ENCODE measurements at regions not wholly inside any gene's neighbourhood (a gene's known extent, or its start where the extent isn't known, plus 50 kb on each side); places are given as distances from the start of the nearest gene placed in this dataset.

DNA sequence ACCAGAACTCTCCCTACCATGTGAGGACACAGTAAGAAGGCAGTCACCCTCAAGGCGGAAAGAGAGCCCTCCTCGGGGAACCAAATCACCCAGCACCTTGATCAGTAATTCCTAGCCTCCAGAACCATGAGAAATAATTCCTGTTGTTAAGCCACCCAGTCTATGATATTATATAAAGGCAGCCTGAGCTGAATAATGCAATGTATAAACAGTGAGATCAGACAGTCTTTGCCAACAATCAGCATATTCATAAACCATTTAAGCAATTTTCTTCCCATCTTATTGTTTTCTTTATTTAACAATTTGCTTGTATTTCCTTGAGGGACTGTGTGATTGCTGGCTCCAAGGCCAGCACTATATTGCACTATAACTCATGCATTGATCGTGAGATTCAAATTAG lies 144.4 kb upstream of the DAPK1 start:
- H3K36me3 ChIP-seq: no peaks in the 10 kb centered on the region
- intact Hi-C loops (cut with DNase I; ENCODE audit: low total_unique reads): loop anchor here (5.0 kb wide), 1 partner anchor 124 kb away; no protein-coding TSS in a partner anchor
- H3K4me1 ChIP-seq: no peaks in the 10 kb centered on the region
- TF ChIP-seq POLR2AphosphoS5 (IDR thresholded peaks at IDR 0.05) (no peak), EP300 (IDR thresholded peaks at IDR 0.05) (no peak), POLR2A (IDR thresholded peaks at IDR 0.05) (no peak)
- TF ChIP-seq, protein P1, sequence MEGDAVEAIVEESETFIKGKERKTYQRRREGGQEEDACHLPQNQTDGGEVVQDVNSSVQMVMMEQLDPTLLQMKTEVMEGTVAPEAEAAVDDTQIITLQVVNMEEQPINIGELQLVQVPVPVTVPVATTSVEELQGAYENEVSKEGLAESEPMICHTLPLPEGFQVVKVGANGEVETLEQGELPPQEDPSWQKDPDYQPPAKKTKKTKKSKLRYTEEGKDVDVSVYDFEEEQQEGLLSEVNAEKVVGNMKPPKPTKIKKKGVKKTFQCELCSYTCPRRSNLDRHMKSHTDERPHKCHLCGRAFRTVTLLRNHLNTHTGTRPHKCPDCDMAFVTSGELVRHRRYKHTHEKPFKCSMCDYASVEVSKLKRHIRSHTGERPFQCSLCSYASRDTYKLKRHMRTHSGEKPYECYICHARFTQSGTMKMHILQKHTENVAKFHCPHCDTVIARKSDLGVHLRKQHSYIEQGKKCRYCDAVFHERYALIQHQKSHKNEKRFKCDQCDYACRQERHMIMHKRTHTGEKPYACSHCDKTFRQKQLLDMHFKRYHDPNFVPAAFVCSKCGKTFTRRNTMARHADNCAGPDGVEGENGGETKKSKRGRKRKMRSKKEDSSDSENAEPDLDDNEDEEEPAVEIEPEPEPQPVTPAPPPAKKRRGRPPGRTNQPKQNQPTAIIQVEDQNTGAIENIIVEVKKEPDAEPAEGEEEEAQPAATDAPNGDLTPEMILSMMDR (IDR thresholded peaks at IDR 0.05): no peak
- no peak for DNase-seq
- peaks cover 0 to 6% (median 3%) of the 10 kb centered on the region in 4 donors for H3K9me3 ChIP-seq
- H3K27ac ChIP-seq: no peak overlapping the region
- no peak overlapping the region for H3K4me3 ChIP-seq
- H3K27me3 ChIP-seq: no peaks in the 10 kb centered on the region
- WGBS, 5 donors: 87 to 93% (median 91%) methylated on average over 3 of the region's 3 CpGs

DNA sequence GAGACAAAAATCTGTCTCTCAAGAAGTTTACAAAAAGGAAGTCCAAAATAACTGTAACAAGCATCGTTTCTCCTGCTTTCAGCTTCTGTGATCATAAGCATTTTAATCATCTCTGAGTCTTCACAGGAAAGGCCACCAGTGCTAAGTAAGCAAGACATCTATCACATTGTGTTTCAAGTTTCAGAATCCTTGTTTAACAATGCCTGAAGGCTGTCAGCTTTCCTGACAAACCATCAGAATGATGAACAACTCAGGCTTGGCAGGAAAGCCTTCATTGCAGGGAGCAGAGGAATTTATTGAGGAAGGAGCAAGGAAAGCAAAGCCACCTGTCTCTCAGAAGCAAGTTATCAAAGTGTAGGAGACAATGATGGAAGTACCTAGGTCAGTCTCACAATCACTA lies 143.5 kb upstream of the DAPK1 start:
- H3K9me3 ChIP-seq: peaks cover 0 to 6% (median 3%) of the 10 kb centered on the region in 4 donors
- H3K36me3 ChIP-seq: no peaks in the 10 kb centered on the region
- DNase-seq: no peak
- H3K27ac ChIP-seq: no peak overlapping the region
- H3K4me1 ChIP-seq: no peaks in the 10 kb centered on the region
- intact Hi-C loops (cut with DNase I; ENCODE audit: low total_unique reads): loop anchor here (5.0 kb wide), 1 partner anchor 123 kb away; no protein-coding TSS in a partner anchor
- no peak overlapping the region for H3K4me3 ChIP-seq
- H3K27me3 ChIP-seq: no peaks in the 10 kb centered on the region
- WGBS, 5 donors: 14 to 48% (median 20%) methylated on average over 1 of the region's 1 CpG
- TF ChIP-seq, protein P1 (IDR thresholded peaks at IDR 0.05): no peak
- TF ChIP-seq POLR2A (IDR thresholded peaks at IDR 0.05): no peak
- no peak for TF ChIP-seq POLR2AphosphoS5 (IDR thresholded peaks at IDR 0.05)
- no peak for TF ChIP-seq EP300 (IDR thresholded peaks at IDR 0.05)

DNA sequence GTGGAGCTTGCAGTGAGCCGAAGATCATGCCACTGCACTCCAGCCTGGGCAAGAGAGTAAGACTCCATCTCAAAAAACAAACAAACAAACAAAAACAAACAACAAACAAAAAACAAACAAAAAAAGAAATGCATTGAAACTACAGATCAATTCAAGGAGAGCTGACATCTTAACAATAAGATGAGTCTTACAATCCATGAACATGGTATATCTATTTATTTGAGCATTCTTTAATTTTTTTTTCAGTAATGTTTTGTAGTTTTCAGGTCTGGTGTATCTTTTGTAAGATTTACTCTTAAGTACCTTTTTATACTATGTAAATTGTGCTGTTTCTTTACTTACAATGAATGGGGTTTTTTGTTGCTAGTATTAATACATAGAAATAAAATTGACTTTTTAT lies 140.1 kb upstream of the DAPK1 start:
- intact Hi-C loops (cut with DNase I; ENCODE audit: low total_unique reads): no loop called here
- Histone ChIP-seq H3K4me3 (no peak overlapping the region), H3K36me3 (no peaks in the 10 kb centered on the region), H3K9me3 (peaks cover 0 to 6% (median 3%) of the 10 kb centered on the region in 4 donors), H3K27me3 (no peaks in the 10 kb centered on the region), H3K4me1 (no peaks in the 10 kb centered on the region), H3K27ac (no peak overlapping the region)
- TF ChIP-seq, protein P1 (IDR thresholded peaks at IDR 0.05): no peak
- no peak for TF ChIP-seq POLR2A (IDR thresholded peaks at IDR 0.05)
- no peak for TF ChIP-seq POLR2AphosphoS5 (IDR thresholded peaks at IDR 0.05)
- TF ChIP-seq EP300 (IDR thresholded peaks at IDR 0.05): no peak
- no peak for DNase-seq
- WGBS, 5 donors: 90 to 100% (median 100%) methylated on average over 1 of the region's 1 CpG

DNA sequence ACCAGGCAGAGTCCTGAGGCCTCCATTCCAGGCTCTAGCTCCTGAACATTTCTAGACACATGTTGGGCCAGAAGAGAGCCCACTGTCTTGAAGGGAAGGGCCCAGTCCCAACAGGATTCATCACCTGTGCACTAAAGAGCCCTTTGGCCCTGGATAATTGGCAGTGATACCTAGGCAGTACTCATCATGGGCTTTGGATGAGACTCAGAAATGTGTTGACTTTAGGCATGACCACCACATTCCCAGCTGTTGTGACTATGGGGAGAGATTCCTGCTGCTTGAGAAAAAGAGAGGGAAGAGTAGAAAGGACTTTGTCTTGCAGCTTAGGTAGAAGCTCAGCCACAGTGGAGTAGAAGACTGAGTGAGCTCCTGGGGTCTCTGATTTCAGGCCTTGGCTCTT lies 138.4 kb upstream of the DAPK1 start:
- no peak overlapping the region for H3K27ac ChIP-seq
- no peaks in the 10 kb centered on the region for H3K4me1 ChIP-seq
- intact Hi-C loops (cut with DNase I; ENCODE audit: low total_unique reads): no loop called here
- no peak overlapping the region for H3K4me3 ChIP-seq
- TF ChIP-seq POLR2AphosphoS5 (IDR thresholded peaks at IDR 0.05) (no peak), EP300 (IDR thresholded peaks at IDR 0.05) (no peak), POLR2A (IDR thresholded peaks at IDR 0.05) (no peak)
- TF ChIP-seq, protein P1 (IDR thresholded peaks at IDR 0.05): no peak
- DNase-seq: no peak
- H3K9me3 ChIP-seq: peaks cover 0 to 6% (median 3%) of the 10 kb centered on the region in 4 donors
- H3K36me3 ChIP-seq: no peaks in the 10 kb centered on the region
- H3K27me3 ChIP-seq: no peaks in the 10 kb centered on the region

All from stomach (tissue), 8 donors.